ACHN (cell line): ENCODE measurements at regions not wholly inside any gene's neighbourhood (a gene's known extent, or its start where the extent isn't known, plus 50 kb on each side); places are given as distances from the start of the nearest gene placed in this dataset.
"Not testable (repeated sequence)": the region's sequence is repeated elsewhere in the genome, so short reads cannot be mapped to it uniquely, and the experiment has no call there.

Experiments used
- DNase-seq: peaks from one replicate; pipeline ENCODE4 v3.0.0-alpha.2; 2015
- in situ Hi-C: cut with HindIII; loops from 2 replicates; pipeline ENCODE4 v1.10.0; 2017; ENCODE audit warnings: low sequenced_read_pairs, low pct_ligation_motif_present, low pct_unique_long_range_greater_than_20kb

- no peak for DNase-seq
- in situ Hi-C loops: no loop called here
Observed at GRCh38 chr5:38670878-38671277, 114.4 kb upstream of the LIFR start.

- no peak for DNase-seq
- in situ Hi-C loops: no loop called here
Observed at GRCh38 chr5:38672059-38672788, 115.8 kb upstream of the LIFR start.

DNA sequence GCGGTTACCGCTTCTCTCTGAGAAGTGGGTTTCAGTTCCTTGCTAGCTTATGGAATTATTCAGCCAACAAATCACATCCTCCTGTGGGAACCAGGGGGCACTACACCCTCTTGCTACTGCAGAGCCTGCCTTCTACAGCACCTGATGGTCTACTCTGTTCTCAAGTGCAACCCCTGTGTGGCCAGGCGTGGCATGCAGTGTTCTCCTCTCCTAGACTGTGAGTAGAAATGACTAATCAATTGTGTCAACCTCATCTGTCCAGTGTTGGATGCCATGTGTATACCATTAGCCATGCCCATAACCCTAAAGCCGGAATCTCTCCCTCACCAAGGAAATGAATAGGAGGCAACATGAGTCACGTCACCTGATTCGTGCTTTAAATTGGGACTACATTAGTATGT is 117.2 kb upstream of the LIFR start:
- DNase-seq: peak; percentile 19

DNA sequence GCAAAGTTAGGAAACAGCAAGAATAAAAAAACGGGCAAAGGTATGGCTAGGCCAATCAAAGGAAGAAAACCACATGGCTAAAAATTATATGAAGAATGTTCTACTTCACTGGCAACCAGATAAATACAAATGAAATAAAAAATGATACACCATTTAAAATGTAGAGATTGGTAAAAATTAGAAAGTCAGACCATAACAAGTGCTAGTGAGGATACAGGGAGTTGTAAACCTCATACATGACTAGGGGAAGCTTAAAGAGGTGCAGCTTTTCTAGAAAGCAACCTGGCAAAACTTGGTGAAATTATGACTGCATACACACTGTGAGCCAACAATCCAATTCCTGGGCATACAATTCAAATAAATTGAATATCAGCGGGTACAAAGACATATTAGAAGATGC is 119.0 kb upstream of the LIFR start:
- in situ Hi-C loops: no loop called here
- no peak for DNase-seq

More for the DNA sequence above, 117.2 kb upstream of the LIFR start:
- in situ Hi-C loops: no loop called here

- in situ Hi-C loops: no loop called here
- DNase-seq: no peak
Observed at GRCh38 chr5:38677636-38678035, 121.2 kb upstream of the LIFR start.

- in situ Hi-C loops: no loop called here
- no peak for DNase-seq
Observed at GRCh38 chr5:38678076-38678475, 121.6 kb upstream of the LIFR start.

DNA sequence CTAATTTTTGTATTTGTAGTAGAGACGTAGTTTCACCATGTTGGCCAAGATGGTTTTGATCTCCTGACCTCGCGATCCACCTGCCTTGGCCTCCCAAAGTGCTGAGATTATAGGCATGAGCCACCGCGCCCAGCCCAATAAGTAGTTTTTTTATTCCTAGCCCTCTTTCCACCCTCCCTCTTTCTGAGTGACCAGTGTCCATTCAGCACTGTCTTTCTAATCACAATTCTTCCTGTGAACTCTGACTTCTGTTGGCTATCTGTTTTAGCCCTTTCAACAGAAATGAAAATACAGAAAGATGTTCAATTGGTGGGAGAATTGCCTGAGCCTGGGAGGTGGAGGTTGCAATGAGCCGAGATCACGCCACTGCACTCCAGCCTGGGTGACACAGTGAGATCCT is 122.3 kb upstream of the LIFR start:
- in situ Hi-C loops, DNase-seq: not testable (repeated sequence)

GRCh38 chr5:38680094-38680825 is 123.8 kb upstream of the LIFR start:
- in situ Hi-C loops: no loop called here
- DNase-seq: no peak

DNA sequence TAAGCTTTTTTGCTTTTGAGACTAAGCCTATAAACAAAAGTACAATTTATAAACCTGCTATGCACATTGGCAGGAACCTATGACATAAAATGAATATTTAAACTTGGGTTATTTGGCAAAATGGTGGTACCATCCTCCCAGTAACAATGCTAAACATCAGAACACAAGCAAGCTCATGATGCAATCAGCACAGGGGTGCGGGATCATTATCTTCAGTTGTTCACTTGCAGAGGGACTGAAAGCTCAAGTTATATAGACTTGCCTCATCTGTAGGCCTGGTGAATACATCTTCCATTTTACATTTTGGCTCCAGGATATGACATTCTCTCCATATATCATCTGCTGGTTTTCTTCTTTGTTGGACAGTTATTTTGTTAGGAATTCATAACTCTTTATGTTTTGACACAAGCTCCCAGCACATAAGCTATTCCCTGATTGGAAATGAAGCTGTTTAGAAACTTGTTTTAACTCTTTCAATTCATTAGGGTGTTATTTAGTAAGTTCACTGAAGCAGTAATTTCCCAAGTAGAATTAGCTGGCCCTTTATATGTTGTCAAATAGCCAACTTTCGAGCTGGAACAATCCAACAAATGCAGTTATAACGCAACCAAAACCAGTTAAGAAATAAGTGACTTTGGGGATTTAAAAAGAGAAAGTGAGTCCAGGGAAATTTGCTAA is 124.7 kb upstream of the LIFR start:
- no peak for DNase-seq
- in situ Hi-C loops: no loop called here

- DNase-seq: no peak
- in situ Hi-C loops: no loop called here
Observed at GRCh38 chr5:38681966-38682365, 125.5 kb upstream of the LIFR start.

GRCh38 chr5:38686658-38687057 is 130.2 kb upstream of the LIFR start:
- DNase-seq: no peak
- in situ Hi-C loops: no loop called here

- DNase-seq: no peak
- in situ Hi-C loops: no loop called here
Observed at GRCh38 chr5:38692346-38692745, 135.9 kb upstream of the LIFR start.

DNA sequence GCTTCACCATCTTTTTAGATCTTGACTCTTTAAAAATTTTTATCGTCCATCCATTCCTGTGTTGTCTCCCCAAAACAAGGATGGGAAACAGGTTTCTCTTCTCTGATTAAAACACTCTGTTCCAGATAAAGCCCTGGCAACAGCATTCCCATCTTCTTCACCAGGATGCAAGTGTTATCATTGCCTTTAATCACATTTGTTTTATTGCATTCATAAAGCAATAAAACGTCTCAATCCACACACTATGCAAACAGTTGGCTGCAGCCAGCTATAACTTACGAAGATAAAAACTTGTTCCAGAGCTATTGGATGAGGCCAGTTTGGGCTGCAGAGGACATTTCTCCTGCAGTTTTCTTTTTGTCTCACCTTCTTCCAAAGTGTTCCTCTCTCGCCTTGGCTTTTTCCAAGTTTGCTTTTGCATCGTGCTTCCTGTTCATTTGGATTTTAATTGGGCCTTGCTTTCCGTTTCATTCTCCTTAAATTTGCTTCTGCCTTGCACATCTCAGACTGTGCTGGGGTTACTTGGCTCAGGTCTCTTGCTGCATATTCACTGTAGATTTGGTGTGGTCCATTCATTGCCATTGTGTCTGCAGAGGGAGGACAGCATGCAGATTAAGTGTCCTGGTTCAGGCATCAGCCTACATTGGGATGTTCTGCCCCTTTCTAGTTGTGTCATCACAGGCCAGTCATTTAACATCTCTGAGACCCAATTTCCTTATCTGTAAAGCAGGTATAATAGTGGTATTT is 136.5 kb upstream of the LIFR start:
- no peak for DNase-seq
- in situ Hi-C loops: no loop called here

DNA sequence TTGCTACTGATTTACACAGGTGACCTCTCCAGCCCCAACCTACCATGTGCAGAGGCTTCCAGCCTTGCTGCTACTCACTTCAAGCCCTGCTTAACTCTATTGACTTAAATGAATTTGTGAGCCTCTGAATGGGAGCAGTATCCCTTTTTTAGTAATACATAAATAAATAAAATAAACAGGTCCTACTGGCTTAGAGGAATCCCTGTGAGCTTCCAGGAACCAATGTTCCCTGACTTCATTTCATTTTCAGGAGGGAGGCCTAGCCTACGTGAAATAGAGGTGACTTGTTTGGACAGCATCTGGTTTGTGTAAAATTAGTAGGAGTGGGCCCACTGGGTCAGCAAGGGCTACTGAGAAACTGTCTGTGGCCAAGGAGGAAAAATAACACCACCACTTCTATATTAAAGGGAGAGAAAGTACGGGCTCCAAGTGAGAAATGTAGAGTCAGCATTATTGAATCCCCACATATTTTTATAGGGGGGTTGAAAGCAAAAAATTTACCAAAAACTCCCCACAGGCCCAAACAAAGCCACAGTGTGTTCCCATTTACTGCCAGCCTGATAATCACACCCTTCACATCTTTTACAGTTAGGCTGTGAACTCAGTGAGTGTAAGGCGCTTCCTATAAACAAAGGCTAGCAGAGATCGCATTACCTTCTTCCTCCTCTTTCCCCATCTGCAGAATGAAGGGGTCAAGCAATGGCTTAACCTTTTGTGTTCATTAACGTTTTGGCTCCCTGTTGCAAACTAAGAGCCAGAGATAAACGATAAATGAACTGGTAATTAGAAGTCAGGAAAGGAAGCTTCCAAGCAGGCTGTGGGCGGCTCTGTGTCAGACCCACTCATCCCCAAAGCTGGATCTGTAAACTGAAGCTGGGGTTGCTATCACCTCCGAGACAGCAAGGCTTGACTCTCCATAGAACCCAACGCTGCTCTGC is 138.8 kb upstream of the LIFR start:
- no peak for DNase-seq
- in situ Hi-C loops: no loop called here

GRCh38 chr5:38697013-38697412 is 140.6 kb upstream of the LIFR start:
- no peak for DNase-seq
- in situ Hi-C loops: no loop called here

DNA sequence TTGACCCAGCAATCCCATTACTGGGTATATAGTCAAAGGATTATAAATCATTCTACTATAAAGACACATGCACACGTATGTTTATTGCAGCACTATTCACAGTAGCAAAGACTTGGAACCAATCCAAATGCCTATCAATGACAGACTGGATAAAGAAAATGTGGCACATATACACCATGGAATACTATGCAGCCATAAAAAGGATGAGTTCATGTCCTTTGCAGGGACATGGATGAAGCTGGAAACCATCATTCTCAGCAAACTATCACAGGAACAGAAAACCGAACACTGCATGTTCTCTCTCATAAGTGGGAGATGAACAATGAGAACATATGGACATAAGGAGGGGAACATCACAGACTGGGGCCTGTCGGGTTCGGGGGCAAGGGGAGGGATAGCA is 140.3 kb upstream of the OSMR start:
- DNase-seq, in situ Hi-C loops: not testable (repeated sequence)

GRCh38 chr5:38706376-38706775 is 139.4 kb upstream of the OSMR start:
- in situ Hi-C loops: no loop called here

More at GRCh38 chr5:38706376-38706775, 139.4 kb upstream of the OSMR start:
- no peak for DNase-seq
